IPS-18a (cell line): ENCODE measurements at regions not wholly inside any gene's neighbourhood (a gene's known extent, or its start where the extent isn't known, plus 50 kb on each side); places are given as distances from the start of the nearest gene placed in this dataset.

Source experiments
- H3K27ac ChIP-seq: one replicate; pipeline ENCODE4 v1.5.1; 2013; ENCODE audit warnings: low read length
- H3K27me3 ChIP-seq: one replicate; pipeline ENCODE4 v1.6.1; 2013; ENCODE audit warnings: mild to moderate bottlenecking, low read length; ENCODE audit not compliant: control insufficient read depth, insufficient read depth
- H3K36me3 ChIP-seq: one replicate; pipeline ENCODE4 v1.6.1; 2013; ENCODE audit warnings: low read depth, low read length; ENCODE audit not compliant: control insufficient read depth
- H3K4me1 ChIP-seq: one replicate; pipeline ENCODE4 v1.6.1; 2013; ENCODE audit warnings: low read depth, low read length; ENCODE audit not compliant: control insufficient read depth
- H3K4me3 ChIP-seq: one replicate; pipeline ENCODE4 v1.5.1; 2013; ENCODE audit warnings: low read length
- H3K9ac ChIP-seq: one replicate; pipeline ENCODE4 v1.6.1; 2013; ENCODE audit warnings: mild to moderate bottlenecking, low read length, moderate library complexity
- H3K9me3 ChIP-seq: one replicate; pipeline ENCODE4 v1.6.1; 2013; ENCODE audit warnings: low read depth, low read length; ENCODE audit not compliant: control insufficient read depth

GRCh38 chr9:126036881-126037291 is 289.7 kb downstream of the PBX3 start:
- H3K36me3 ChIP-seq: no peaks in the 10 kb centered on the region
- H3K27me3 ChIP-seq: no peaks in the 10 kb centered on the region
- no peak overlapping the region for H3K4me3 ChIP-seq
- H3K4me1 ChIP-seq: no peaks in the 10 kb centered on the region
- no peak overlapping the region for H3K27ac ChIP-seq
- H3K9me3 ChIP-seq: no peaks in the 10 kb centered on the region
- H3K9ac ChIP-seq: no peak overlapping the region

- Histone ChIP-seq H3K36me3 (no peaks in the 10 kb centered on the region), H3K9ac (no peak overlapping the region), H3K27ac (no peak overlapping the region), H3K4me1 (no peaks in the 10 kb centered on the region), H3K27me3 (no peaks in the 10 kb centered on the region), H3K9me3 (peaks cover 4% of the 10 kb centered on the region), H3K4me3 (no peak overlapping the region)
Observed at GRCh38 chr9:126038790-126039189, 287.8 kb upstream of the MVB12B start.

GRCh38 chr9:126043681-126044080 is 282.9 kb upstream of the MVB12B start:
- peaks cover 4% of the 10 kb centered on the region for H3K9me3 ChIP-seq
- H3K36me3 ChIP-seq: no peaks in the 10 kb centered on the region
- H3K27ac ChIP-seq: no peak overlapping the region
- H3K27me3 ChIP-seq: no peaks in the 10 kb centered on the region
- H3K9ac ChIP-seq: no peak overlapping the region
- H3K4me3 ChIP-seq: no peak overlapping the region
- H3K4me1 ChIP-seq: no peaks in the 10 kb centered on the region

- H3K27me3 ChIP-seq: no peaks in the 10 kb centered on the region
- H3K36me3 ChIP-seq: no peaks in the 10 kb centered on the region
- no peaks in the 10 kb centered on the region for H3K9me3 ChIP-seq
- H3K4me1 ChIP-seq: no peaks in the 10 kb centered on the region
- H3K27ac ChIP-seq: no peak overlapping the region
- no peak overlapping the region for H3K4me3 ChIP-seq
- H3K9ac ChIP-seq: no peak overlapping the region
Observed at GRCh38 chr9:126049088-126049487, 277.5 kb upstream of the MVB12B start.

GRCh38 chr9:126049896-126050604 is 276.6 kb upstream of the MVB12B start:
- H3K9ac ChIP-seq: no peak overlapping the region
- H3K27ac ChIP-seq: no peak overlapping the region
- H3K36me3 ChIP-seq: no peaks in the 10 kb centered on the region
- H3K9me3 ChIP-seq: no peaks in the 10 kb centered on the region
- H3K4me3 ChIP-seq: no peak overlapping the region
- H3K27me3 ChIP-seq: no peaks in the 10 kb centered on the region
- no peaks in the 10 kb centered on the region for H3K4me1 ChIP-seq

GRCh38 chr9:126050605-126050990 is 276.0 kb upstream of the MVB12B start:
- Histone ChIP-seq H3K36me3 (no peaks in the 10 kb centered on the region), H3K4me1 (no peaks in the 10 kb centered on the region), H3K27me3 (no peaks in the 10 kb centered on the region), H3K4me3 (no peak overlapping the region), H3K9me3 (no peaks in the 10 kb centered on the region), H3K9ac (no peak overlapping the region), H3K27ac (no peak overlapping the region)

- no peaks in the 10 kb centered on the region for H3K27me3 ChIP-seq
- no peak overlapping the region for H3K9ac ChIP-seq
- H3K36me3 ChIP-seq: no peaks in the 10 kb centered on the region
- no peaks in the 10 kb centered on the region for H3K9me3 ChIP-seq
- H3K4me1 ChIP-seq: no peaks in the 10 kb centered on the region
- no peak overlapping the region for H3K4me3 ChIP-seq
- no peak overlapping the region for H3K27ac ChIP-seq
Observed at GRCh38 chr9:126051446-126052130, 275.0 kb upstream of the MVB12B start.

- H3K36me3 ChIP-seq: no peaks in the 10 kb centered on the region
- no peaks in the 10 kb centered on the region for H3K27me3 ChIP-seq
- H3K27ac ChIP-seq: no peak overlapping the region
- no peaks in the 10 kb centered on the region for H3K4me1 ChIP-seq
- no peaks in the 10 kb centered on the region for H3K9me3 ChIP-seq
- no peak overlapping the region for H3K4me3 ChIP-seq
- H3K9ac ChIP-seq: no peak overlapping the region
Observed at GRCh38 chr9:126052791-126053190, 273.8 kb upstream of the MVB12B start.

GRCh38 chr9:126053913-126054312 is 272.7 kb upstream of the MVB12B start:
- H3K4me1 ChIP-seq: no peaks in the 10 kb centered on the region
- H3K36me3 ChIP-seq: no peaks in the 10 kb centered on the region
- H3K27me3 ChIP-seq: no peaks in the 10 kb centered on the region

GRCh38 chr9:126055381-126055985 is 271.1 kb upstream of the MVB12B start:
- Histone ChIP-seq H3K9ac (no peak overlapping the region), H3K27ac (no peak overlapping the region), H3K27me3 (no peaks in the 10 kb centered on the region), H3K36me3 (no peaks in the 10 kb centered on the region), H3K9me3 (no peaks in the 10 kb centered on the region), H3K4me1 (no peaks in the 10 kb centered on the region), H3K4me3 (no peak overlapping the region)

More at GRCh38 chr9:126053913-126054312, 272.7 kb upstream of the MVB12B start:
- Histone ChIP-seq H3K9me3 (no peaks in the 10 kb centered on the region), H3K9ac (no peak overlapping the region), H3K27ac (no peak overlapping the region), H3K4me3 (no peak overlapping the region)

- no peaks in the 10 kb centered on the region for H3K27me3 ChIP-seq
- H3K36me3 ChIP-seq: no peaks in the 10 kb centered on the region
- no peaks in the 10 kb centered on the region for H3K9me3 ChIP-seq
- H3K4me3 ChIP-seq: no peak overlapping the region
- no peak overlapping the region for H3K27ac ChIP-seq
- H3K9ac ChIP-seq: no peak overlapping the region
- no peaks in the 10 kb centered on the region for H3K4me1 ChIP-seq
Observed at GRCh38 chr9:126056312-126057021, 270.2 kb upstream of the MVB12B start.
